GM19328 (cell line): ENCODE measurements at regions not wholly inside any gene's neighbourhood (a gene's known extent, or its start where the extent isn't known, plus 50 kb on each side); places are given as distances from the start of the nearest gene placed in this dataset.

Source experiments
- ATAC-seq: cut with Tn5 transposase; IDR thresholded peaks from one replicate; pipeline ENCODE4 v1.9.1; 2021; ENCODE audit warnings: mild to moderate bottlenecking, moderate library complexity; ENCODE audit not compliant: unreplicated experiment

- no peak for ATAC-seq
These were observed 113.2 kb upstream of the TMEM132D start for GRCh38 chr12:130016986-130017385.

- no peak for ATAC-seq
These were observed 114.0 kb upstream of the TMEM132D start for GRCh38 chr12:130017591-130018449.

- ATAC-seq = no peak
These were observed 114.8 kb upstream of the TMEM132D start for GRCh38 chr12:130018614-130019013.

GRCh38 chr12:130026608-130027176, 122.9 kb upstream of the TMEM132D start:
- ATAC-seq = no peak

GRCh38 chr12:130027798-130028197, 124.0 kb upstream of the TMEM132D start:
- no peak for ATAC-seq

- no peak for ATAC-seq
These were observed 125.3 kb upstream of the TMEM132D start for GRCh38 chr12:130029151-130029550.

GRCh38 chr12:130031041-130031440, 127.2 kb upstream of the TMEM132D start:
- ATAC-seq = no peak

- ATAC-seq = peak; percentile 72
These were observed 127.9 kb upstream of the TMEM132D start for GRCh38 chr12:130031571-130032189.

GRCh38 chr12:130041983-130042812, 120.1 kb upstream of the FZD10 start:
- ATAC-seq = no peak

- ATAC-seq = no peak
These were observed 118.4 kb upstream of the FZD10 start for GRCh38 chr12:130043685-130044406.

- ATAC-seq = no peak
These were observed 117.2 kb upstream of the FZD10 start for GRCh38 chr12:130044991-130045621.

- ATAC-seq = no peak
These were observed 112.6 kb upstream of the FZD10 start for GRCh38 chr12:130049666-130050065.

GRCh38 chr12:130051900-130052299, 110.4 kb upstream of the FZD10 start:
- no peak for ATAC-seq

- no peak for ATAC-seq
These were observed 108.6 kb upstream of the FZD10 start for GRCh38 chr12:130053651-130054069.

GRCh38 chr12:130054803-130055202, 107.5 kb upstream of the FZD10 start:
- ATAC-seq = no peak

GRCh38 chr12:130058926-130059472, 103.3 kb upstream of the FZD10 start:
- no peak for ATAC-seq

GRCh38 chr12:130063866-130064265, 98.4 kb upstream of the FZD10 start:
- ATAC-seq = no peak

GRCh38 chr12:130064999-130065398, 97.3 kb upstream of the FZD10 start:
- no peak for ATAC-seq

GRCh38 chr12:130066742-130067141, 95.5 kb upstream of the FZD10 start:
- no peak for ATAC-seq

GRCh38 chr12:130068741-130069140, 93.5 kb upstream of the FZD10 start:
- no peak for ATAC-seq
